GM19468 (cell line): ENCODE measurements at regions not wholly inside any gene's neighbourhood (a gene's known extent, or its start where the extent isn't known, plus 50 kb on each side); places are given as distances from the start of the nearest gene placed in this dataset.
"Not testable (repeated sequence)": the region's sequence is repeated elsewhere in the genome, so short reads cannot be mapped to it uniquely, and the experiment has no call there.

ENCODE experiments used
- ATAC-seq: cut with Tn5 transposase; IDR thresholded peaks from one replicate; pipeline ENCODE4 v1.9.1; 2021; ENCODE audit warnings: mild to moderate bottlenecking, moderate library complexity, moderate number of reproducible peaks; ENCODE audit not compliant: unreplicated experiment; ENCODE audit errors: extremely low read depth

GRCh38 chr6:44731485-44732095 lies 344.1 kb downstream of the CDC5L start:
- no peak for ATAC-seq

- no peak for ATAC-seq
Observed at GRCh38 chr6:44732243-44732642, 344.7 kb downstream of the CDC5L start.

DNA sequence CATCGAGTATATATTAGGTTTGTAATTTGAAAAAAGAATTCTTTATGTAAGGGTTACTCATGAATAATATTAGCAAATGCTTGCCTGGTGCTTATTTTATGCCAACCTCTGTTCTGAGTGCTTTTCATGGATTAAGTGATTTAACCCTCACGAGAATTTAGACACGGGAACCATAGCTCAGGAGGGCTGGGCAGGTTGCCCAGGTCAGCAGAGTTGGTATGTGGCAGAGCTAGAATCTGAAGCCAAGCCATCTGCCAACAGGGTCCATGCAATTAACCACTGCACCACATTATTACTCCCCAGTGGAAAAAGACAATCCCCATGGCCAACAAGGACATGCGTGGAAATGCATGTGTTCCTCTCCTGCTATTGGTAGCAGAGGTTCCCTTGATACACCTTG lies 345.6 kb downstream of the CDC5L start:
- no peak for ATAC-seq

DNA sequence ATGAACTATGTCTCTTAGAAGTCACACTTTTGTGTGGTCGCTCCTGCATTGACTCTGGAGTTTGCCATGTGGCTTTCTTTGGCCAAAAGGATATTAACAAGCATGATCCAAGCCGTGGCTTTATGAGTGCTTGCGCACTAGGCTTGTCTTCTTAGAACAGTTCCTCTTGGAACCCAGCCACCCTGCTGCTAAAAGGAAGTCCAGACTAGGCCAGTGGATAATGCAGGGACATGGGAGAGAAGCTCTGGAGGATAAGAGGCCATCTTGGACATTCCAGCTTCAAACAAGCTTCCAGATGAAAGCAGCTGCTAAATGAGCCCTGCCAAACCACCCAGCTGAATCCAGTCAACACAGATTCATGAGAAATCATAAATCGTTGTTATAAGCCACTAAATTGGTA lies 346.4 kb downstream of the CDC5L start:
- ATAC-seq: no peak

GRCh38 chr6:44734886-44735629 lies 347.6 kb downstream of the CDC5L start:
- no peak for ATAC-seq

GRCh38 chr6:44735630-44735963 lies 348.1 kb downstream of the CDC5L start:
- ATAC-seq: no peak

DNA sequence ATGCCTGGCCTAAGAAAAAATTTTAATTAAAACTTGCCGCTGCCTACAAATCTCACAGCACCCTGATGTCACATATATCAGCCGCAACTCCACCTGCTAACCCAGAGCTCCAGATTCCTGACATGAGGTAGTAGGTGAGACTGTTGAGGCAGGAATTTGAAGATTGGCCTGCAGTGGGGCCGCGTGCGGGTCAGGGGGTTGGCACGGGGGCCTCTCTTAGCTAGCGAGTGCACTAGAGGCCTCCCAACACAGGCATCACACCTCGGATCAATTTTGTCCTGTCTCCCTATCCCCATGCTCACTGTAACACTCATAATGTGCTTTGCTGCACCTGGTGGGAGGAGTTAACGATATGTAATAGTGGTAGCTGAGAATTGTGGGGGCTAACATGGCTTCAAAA lies 349.8 kb downstream of the CDC5L start:
- no peak for ATAC-seq

- ATAC-seq: no peak
Observed at GRCh38 chr6:44737829-44738528, 350.5 kb downstream of the CDC5L start.

- ATAC-seq: no peak
Observed at GRCh38 chr6:44738601-44739146, 351.2 kb downstream of the CDC5L start.

GRCh38 chr6:44739181-44739580 lies 351.7 kb downstream of the CDC5L start:
- no peak for ATAC-seq

GRCh38 chr6:44740566-44741120 lies 353.1 kb downstream of the CDC5L start:
- ATAC-seq: no peak

- no peak for ATAC-seq
Observed at GRCh38 chr6:44742201-44742600, 354.7 kb downstream of the CDC5L start.

- no peak for ATAC-seq
Observed at GRCh38 chr6:44742828-44743372, 355.4 kb downstream of the CDC5L start.

DNA sequence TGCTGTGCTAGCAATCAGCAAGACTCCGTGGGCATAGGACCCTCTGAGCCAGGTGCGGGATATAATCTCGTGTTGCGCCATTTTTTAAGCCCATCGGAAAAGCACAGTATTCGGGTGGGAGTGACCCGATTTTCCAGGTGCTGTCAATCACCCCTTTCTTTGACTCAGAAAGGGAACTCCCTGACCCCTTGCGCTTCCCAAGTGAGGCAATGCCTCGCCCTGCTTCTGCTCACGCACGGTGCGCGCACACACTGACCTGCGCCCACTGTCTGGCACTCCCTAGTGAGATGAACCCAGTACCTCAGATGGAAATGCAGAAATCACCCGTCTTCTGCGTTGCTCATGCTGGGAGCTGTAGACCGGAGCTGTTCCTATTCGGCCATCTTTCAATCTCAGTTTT lies 372.6 kb downstream of the CDC5L start:
- not testable (repeated sequence) for ATAC-seq

DNA sequence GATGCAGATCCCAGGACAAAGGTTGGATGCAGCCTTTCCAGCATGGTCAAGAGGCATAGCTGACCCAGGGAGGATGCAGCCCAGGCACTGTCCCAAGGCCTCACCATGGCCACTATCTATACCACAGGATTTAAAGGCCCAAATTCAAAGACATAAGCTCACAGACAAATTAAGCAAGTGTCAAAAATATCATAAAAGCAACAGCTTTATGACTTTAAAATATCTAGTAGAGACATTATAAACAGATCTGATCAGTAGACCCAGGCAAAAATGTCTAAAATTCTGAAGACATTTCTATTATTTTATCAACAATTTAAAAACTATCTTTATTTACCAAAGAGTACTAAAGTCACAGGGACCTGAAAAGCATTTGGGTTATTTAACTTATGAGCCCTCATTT lies 373.5 kb downstream of the CDC5L start:
- no peak for ATAC-seq

DNA sequence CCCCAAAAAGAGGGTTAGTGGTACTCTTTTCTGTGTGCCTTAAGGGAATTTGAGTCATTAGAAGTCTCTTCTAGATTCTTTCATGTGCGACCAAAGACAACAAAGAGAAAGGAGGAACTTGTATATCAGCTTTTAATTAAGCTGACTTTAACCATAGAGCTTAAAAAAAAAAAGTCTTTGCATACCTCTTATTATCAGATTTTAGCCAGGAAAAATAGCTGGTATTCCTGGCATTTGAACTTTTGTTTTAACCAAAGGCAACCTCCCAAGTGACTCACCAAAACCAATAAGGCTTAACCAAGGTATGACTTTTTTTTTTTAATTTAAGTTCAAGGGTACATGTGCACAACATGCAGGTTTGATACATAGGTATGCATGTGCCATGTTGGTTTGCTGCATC lies 375.0 kb downstream of the CDC5L start:
- ATAC-seq: no peak

DNA sequence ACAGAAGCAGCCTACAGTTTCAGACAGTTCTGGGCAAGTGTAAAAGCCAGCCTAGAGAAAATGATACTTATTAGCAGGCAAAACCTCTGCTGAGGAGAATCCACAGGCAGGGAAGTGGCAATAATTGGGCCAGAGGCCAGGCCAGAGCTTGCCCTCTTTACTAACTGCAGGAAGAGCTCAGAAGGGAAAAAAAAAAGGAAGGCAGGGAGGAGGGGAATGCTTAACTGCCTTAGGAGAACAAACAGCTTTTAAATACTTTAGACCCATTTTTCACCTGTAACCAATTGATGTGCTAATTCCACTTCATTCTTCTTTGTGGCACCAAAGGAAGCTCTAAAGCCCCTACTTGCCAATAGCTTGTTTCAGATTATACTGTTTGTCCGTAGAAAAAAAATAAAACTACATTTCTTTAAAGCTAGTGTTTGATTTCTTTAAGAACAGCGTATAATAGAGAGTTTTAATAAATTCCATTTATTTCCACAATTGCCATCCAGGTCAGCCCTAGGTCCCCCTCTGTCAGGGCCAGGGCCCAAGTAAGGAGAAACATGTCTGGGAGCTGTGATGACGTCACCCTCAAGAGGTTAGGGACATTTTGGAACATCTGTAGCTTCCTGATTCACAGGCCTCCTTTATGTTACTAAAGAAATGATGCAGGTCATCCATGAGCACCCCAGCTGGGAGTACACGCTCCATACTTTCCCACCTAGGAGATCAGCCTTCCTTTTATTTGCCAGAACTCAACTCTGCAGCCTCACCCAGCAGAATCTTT lies 384.3 kb downstream of the CDC5L start:
- no peak for ATAC-seq

DNA sequence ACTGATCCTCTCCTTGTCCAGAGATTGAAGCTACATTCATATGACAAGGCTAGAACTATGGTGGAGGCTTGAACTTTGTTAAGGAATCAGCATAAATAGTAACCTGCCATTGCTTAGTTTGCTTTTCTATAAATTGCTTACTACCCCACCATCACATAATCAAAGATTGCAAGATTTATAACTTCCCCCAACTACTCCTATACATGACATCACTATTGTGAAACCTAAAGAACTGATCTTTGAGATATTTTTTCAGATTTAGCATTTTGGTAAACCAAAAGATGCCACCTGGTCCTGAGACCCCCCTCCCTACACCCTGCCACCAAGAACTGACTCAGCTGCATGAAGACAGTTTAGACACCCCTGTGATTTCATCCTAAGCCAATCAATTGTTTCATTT lies 385.3 kb downstream of the CDC5L start:
- ATAC-seq: no peak

DNA sequence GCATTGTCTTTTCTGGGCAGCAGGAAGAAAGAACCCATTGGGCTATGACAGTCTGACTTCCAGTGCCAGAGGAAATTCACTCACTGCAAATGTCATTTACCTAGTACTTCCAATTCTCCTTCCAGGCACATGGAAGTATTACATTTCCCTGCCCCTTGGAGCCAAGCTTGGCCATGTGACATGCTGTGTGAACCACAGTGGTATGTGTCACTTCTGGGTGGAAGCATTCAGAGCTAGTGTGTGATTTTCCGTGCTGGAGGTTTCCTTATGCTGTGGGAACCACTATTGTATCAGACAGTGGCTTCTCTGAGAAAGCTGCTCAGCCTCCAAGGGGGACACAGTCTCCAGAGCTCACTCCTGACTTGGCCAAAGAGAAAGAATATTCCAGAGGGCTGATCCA lies 387.6 kb downstream of the CDC5L start:
- ATAC-seq: no peak

- no peak for ATAC-seq
Observed at GRCh38 chr6:44776344-44776743, 388.8 kb downstream of the CDC5L start.
